HUES64 (cell line): ENCODE measurements at regions not wholly inside any gene's neighbourhood (a gene's known extent, or its start where the extent isn't known, plus 50 kb on each side); places are given as distances from the start of the nearest gene placed in this dataset.

Experiments
- H3K27ac ChIP-seq: 2 replicates; pipeline ENCODE4 v1.7.0; 2013; ENCODE audit warnings: low read depth, low read length, inconsistent platforms
- H3K27me3 ChIP-seq: 2 replicates; pipeline ENCODE4 v1.6.1; 2013; ENCODE audit warnings: mild to moderate bottlenecking, low read length; ENCODE audit not compliant: insufficient read depth
- H3K36me3 ChIP-seq: 2 replicates; pipeline ENCODE4 v1.6.1; 2013; ENCODE audit warnings: mild to moderate bottlenecking, low read length; ENCODE audit not compliant: insufficient read depth
- H3K4me1 ChIP-seq: 2 replicates; pipeline ENCODE4 v1.6.1; 2013; ENCODE audit warnings: mild to moderate bottlenecking, low read length, moderate library complexity; ENCODE audit not compliant: insufficient read depth
- H3K4me3 ChIP-seq: 2 replicates; pipeline ENCODE4 v1.5.1; 2013; ENCODE audit warnings: mild to moderate bottlenecking, low read length, moderate library complexity
- H3K9ac ChIP-seq: 2 replicates; pipeline ENCODE4 v1.6.1; 2013; ENCODE audit warnings: mild to moderate bottlenecking, low read depth, low read length
- H3K9me3 ChIP-seq: 2 replicates; pipeline ENCODE4 v1.6.1; 2013; ENCODE audit warnings: low read depth, low read length; ENCODE audit not compliant: insufficient read depth
- WGBS: fragments of 150-250, 120-280 bp; methylation state at CpG from one replicate; pipeline ENCODE4 v1.1.7; 2013; ENCODE audit warnings: missing lambda C conversion rate; 5-methylcytosine and 5-hydroxymethylcytosine counted together

DNA sequence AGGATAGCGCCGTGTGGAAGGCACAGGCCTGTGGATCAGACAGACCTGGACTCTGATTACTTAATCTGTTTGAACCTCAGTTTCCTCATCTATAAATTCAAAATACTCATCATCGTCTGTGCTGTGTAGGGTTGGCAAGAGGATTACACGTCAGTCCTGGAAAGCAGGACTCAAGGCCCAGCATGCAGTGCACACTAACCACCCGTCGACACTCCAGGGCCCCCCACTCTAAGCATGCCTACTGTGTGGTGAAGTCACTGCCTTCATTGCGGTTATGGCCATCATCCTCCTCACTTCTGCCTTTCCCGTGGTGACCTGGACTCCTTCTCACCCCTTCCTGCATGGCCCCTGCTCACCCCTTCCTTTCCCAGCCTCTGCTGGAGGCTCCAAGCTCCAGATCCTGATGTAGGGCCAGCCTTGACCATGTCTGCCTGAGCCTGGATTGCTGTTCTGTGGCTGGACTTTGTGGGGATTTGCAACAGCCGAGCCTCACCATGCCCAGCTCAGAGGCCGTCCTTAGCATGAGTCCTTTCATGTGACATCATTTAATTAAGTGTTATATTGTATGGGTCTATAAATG, 1158.0 kb downstream of the TBC1D22A start:
- Histone ChIP-seq H3K27ac (no peak overlapping the region), H3K9ac (no peak overlapping the region), H3K4me1 (no peaks in the 10 kb centered on the region), H3K36me3 (no peaks in the 10 kb centered on the region), H3K27me3 (no peaks in the 10 kb centered on the region), H3K9me3 (peaks cover 59% of the 10 kb centered on the region), H3K4me3 (no peak overlapping the region)
- WGBS = 86% methylated on average over 10 of the region's 10 CpGs

DNA sequence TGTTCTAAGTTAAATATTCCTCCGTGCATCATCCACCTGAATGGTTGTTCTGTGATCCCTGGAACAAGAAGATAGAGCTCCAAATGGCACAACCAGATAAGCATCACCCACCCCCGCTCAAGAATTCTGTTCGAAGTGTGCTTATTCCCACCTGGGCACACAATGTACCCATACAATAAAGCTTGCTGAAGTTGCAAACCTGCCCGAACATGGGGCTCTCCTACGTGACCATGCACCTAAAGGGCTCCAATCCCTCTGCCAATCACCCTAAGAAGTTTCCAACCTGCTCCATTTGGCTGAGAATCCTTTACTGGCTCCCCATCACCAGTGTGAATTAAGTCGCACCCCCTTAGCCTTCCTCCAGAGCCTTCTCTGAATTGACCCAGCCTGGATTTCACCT, 1157.4 kb downstream of the TBC1D22A start:
- Histone ChIP-seq H3K4me3 (no peak overlapping the region), H3K36me3 (no peaks in the 10 kb centered on the region), H3K4me1 (no peaks in the 10 kb centered on the region), H3K9me3 (peaks cover 59% of the 10 kb centered on the region), H3K27me3 (no peaks in the 10 kb centered on the region), H3K27ac (no peak overlapping the region), H3K9ac (no peak overlapping the region)
- WGBS = 89% methylated on average over 6 of the region's 6 CpGs

DNA sequence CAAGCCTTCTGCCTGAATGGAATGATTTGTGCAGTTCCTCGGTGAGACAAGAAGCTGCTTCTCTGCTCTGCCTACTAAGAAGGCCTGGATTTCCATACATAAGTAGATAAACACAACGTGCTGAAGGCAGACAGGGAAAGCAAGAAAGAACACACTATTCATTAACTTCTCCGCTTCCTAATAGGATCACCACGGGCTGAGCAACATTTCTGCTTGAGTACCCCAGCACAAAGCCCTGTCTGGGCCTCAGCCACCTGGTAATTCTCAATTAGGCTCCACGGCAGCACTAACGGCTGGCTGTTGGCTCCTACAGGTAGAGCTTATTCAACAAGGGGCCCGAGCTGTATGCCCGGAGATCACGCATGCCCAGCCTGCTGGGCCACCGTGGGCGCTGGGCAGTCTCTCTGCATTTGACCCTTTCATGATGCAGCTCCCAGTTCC, 1156.6 kb downstream of the TBC1D22A start:
- no peaks in the 10 kb centered on the region for H3K4me1 ChIP-seq
- 87% methylated on average over 11 of the region's 11 CpGs for WGBS

DNA sequence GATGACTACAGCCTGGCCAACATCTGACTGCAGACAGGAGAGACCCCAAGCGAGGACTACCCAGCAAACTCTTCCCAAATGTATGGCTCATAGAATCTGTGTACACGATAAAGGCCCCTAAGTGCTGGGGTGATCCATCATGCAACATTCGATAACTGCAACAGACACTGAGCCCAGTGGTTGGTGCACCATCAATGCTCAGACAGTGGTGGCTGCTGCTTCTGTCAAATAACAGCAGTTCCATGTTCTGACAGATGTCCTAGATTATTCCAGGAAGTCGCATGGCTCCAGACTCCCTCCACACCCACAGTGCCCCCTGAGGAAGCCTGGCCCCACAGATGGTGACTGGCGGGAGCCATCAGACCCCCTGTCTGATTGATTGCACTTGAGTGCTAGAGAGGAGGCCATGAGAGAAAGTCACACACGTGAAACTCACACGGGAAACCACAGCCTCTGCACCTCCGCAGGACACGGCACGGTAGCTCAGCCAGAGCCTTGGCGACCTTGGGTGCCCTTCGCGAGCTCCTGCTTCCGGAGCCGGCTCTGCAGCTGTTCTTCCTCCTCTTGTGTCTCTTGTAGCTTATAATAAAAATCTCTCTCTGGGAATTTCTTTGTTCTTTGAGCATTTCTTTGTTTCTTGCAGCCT, 1155.9 kb downstream of the TBC1D22A start:
- no peaks in the 10 kb centered on the region for H3K36me3 ChIP-seq
- 87% methylated on average over 15 of the region's 15 CpGs for WGBS
- H3K27me3 ChIP-seq = no peaks in the 10 kb centered on the region
- H3K9me3 ChIP-seq = peaks cover 57% of the 10 kb centered on the region
- H3K4me3 ChIP-seq = no peak overlapping the region
- no peak overlapping the region for H3K9ac ChIP-seq
- H3K4me1 ChIP-seq = no peaks in the 10 kb centered on the region
- no peak overlapping the region for H3K27ac ChIP-seq

More for the DNA sequence above, 1156.6 kb downstream of the TBC1D22A start:
- Histone ChIP-seq H3K4me3 (no peak overlapping the region), H3K9me3 (peaks cover 57% of the 10 kb centered on the region), H3K27me3 (no peaks in the 10 kb centered on the region), H3K27ac (no peak overlapping the region), H3K36me3 (no peaks in the 10 kb centered on the region), H3K9ac (no peak overlapping the region)

DNA sequence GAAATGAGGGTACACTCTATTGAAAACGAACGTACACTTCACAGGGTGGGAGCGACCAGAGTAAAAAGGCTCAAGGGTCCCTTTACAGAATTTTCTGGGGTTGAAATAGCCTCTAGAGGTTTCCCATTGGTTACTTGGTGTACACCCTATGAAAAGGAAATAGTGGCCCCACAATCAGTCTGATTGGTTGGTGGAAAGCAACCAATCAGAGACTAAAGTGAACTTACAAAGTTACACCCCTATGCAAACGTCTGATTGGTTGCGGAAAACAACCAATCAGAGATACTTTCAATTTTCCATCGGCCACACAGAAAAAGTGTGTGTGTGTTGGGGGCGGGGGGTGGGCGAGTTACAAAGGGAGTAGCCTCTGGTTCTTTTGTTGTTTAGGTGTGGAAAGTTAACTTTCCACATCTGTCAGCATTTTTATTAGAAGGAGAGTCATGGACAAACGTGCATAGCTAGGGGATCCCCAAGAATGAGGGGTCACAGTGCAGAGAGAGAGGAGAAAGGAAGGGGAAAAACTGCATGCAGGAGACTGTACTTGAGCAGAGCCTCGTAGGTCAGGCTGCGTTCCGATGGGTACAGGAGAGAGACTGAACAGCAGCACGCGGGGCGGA, 1152.1 kb downstream of the TBC1D22A start:
- H3K9ac ChIP-seq = no peak overlapping the region
- no peaks in the 10 kb centered on the region for H3K4me1 ChIP-seq
- no peaks in the 10 kb centered on the region for H3K27me3 ChIP-seq
- H3K27ac ChIP-seq = no peak overlapping the region
- H3K4me3 ChIP-seq = no peak overlapping the region
- no peaks in the 10 kb centered on the region for H3K36me3 ChIP-seq
- WGBS = 83% methylated on average over 13 of the region's 15 CpGs
- peaks cover 62% of the 10 kb centered on the region for H3K9me3 ChIP-seq

DNA sequence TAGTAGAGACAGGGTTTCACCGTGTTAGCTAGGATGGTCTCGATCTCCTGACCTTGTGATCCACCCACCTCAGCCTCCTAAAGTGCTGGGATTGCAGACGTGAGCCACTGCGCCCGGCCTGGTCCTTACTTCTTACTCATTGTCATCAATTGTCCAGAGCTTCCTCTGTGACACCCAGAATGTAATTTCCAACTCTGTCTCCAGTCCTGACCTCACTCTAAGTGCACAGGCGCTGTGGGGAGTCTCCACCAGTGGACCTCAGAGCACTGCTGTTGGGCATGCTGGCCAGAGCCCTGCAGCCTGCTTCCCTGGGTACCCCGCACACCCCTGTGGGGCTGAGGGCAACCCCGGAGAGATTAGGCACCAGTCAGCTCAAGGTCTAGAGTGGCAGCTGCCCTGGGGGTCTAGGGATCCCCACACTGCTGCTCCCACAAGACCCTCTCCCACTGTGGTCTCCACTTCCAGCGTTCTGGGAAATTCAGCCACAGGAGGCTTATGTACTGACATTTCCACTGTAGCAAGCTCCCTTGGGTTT, 1140.3 kb downstream of the TBC1D22A start:
- Histone ChIP-seq H3K27me3 (no peaks in the 10 kb centered on the region), H3K9ac (no peak overlapping the region), H3K4me1 (no peaks in the 10 kb centered on the region), H3K4me3 (no peak overlapping the region), H3K27ac (no peak overlapping the region), H3K9me3 (peaks cover 71% of the 10 kb centered on the region), H3K36me3 (no peaks in the 10 kb centered on the region)
- 84% methylated on average over 9 of the region's 9 CpGs for WGBS

DNA sequence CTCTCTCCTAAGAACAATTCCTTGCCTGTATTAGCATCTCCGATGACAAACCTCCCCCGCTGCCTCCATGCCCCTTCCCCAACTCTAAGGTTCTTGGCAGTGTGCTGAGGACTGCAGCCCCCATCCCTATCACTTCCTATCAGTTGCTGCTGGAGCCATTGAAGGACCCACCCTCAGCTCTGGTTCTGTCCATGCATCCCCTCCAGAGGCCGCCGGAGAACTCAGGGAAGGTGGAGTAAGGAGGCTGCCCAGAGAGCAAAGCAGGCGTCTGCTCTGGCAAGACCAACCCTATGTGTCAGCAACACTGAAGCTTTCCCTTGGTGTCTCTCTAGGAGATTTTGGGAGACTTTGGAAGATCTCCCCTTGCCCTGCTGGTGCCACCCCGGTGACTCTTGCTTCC, 1139.5 kb downstream of the TBC1D22A start:
- peaks cover 75% of the 10 kb centered on the region for H3K9me3 ChIP-seq
- WGBS = 91% methylated on average over 6 of the region's 6 CpGs
- H3K36me3 ChIP-seq = no peaks in the 10 kb centered on the region
- no peak overlapping the region for H3K9ac ChIP-seq
- H3K4me1 ChIP-seq = no peaks in the 10 kb centered on the region
- no peak overlapping the region for H3K4me3 ChIP-seq
- no peaks in the 10 kb centered on the region for H3K27me3 ChIP-seq
- H3K27ac ChIP-seq = no peak overlapping the region

DNA sequence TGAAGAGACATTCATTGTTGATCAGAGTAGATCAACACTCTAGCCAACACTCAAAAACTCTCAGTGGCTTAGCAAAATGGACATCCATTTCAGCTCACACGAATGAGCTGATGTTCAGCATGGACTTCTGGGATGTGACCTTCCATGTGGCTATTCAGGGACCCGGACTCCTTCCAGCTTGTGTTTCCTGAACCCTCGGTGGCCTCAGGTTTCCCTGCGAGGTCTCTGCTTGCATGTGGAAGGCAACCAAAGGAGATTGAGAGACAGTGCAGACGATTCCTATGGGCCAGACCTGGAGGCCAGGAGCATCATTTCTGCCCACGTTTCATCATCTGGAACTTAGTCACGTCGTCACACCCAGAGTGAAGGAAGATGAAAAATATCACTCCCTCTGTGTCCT, 1137.4 kb downstream of the TBC1D22A start:
- 85% methylated on average over 8 of the region's 8 CpGs for WGBS
- H3K9me3 ChIP-seq = peaks cover 71% of the 10 kb centered on the region

DNA sequence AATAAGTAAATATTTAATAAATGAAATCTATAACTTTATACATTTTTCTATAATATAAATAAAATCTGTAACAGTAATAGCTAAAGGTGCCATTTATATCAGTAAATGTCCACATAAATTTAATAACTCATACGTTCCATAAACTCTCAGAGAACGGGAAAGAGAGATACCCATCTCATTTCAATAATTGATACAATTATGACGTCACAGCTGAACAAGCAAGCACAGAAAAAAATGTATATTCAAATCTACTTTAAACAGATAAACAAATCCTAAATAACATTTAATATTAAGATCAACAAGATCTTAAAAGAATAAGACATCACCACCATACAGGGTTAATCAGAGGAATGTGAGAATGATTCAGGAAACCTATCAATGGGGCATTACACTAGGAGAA, 1136.5 kb downstream of the TBC1D22A start:
- Histone ChIP-seq H3K27me3 (no peaks in the 10 kb centered on the region), H3K9me3 (peaks cover 69% of the 10 kb centered on the region), H3K4me3 (no peak overlapping the region), H3K4me1 (no peaks in the 10 kb centered on the region), H3K9ac (no peak overlapping the region), H3K36me3 (no peaks in the 10 kb centered on the region), H3K27ac (no peak overlapping the region)
- WGBS = 93% methylated on average over 2 of the region's 3 CpGs

More for the DNA sequence above, 1137.4 kb downstream of the TBC1D22A start:
- Histone ChIP-seq H3K4me1 (no peaks in the 10 kb centered on the region), H3K27ac (no peak overlapping the region), H3K4me3 (no peak overlapping the region), H3K36me3 (no peaks in the 10 kb centered on the region), H3K9ac (no peak overlapping the region), H3K27me3 (no peaks in the 10 kb centered on the region)

DNA sequence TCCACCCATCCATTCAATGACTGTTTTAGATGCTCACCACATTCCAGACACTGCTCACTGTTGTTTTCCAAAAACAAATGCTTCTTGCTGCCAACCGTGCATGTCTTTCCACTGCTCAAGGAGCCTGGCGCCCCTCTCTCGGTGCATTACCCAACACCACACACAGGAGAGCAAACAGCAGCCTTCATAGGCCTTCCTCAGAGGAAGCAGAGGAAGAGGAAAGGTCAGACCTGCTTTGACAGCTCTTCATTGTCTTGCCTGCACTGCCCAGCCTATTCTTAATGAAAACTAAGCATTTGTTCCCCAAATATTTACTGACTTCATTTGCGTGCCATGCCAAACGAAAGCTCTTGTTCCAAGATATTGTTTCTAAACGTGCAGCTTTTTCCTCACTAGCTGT, 1129.2 kb downstream of the TBC1D22A start:
- Histone ChIP-seq H3K36me3 (no peaks in the 10 kb centered on the region), H3K4me1 (no peaks in the 10 kb centered on the region), H3K9ac (no peak overlapping the region), H3K27me3 (no peaks in the 10 kb centered on the region), H3K27ac (no peak overlapping the region), H3K4me3 (no peak overlapping the region), H3K9me3 (peaks cover 74% of the 10 kb centered on the region)
- 81% methylated on average over 6 of the region's 6 CpGs for WGBS

DNA sequence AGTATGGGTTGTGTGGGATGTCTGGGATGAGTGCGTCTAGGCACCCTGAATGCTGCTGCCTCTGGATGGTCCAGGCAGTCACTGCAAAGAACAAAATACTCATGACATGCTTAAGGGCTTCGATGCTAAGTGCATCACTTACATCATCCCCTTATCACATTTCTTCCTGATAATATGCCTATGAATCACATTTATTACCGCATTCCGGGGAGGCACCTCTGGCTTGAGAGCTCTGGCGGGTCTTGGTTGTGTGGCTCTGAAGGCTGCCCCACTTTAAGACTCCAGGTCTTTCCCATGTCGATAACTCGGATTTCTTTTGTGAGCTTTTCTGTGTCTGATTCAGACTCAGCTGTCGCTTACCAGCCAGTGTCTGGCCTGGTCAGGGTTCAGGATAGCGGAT, 1126.4 kb downstream of the TBC1D22A start:
- Histone ChIP-seq H3K4me1 (no peaks in the 10 kb centered on the region), H3K27ac (no peak overlapping the region), H3K36me3 (no peaks in the 10 kb centered on the region), H3K4me3 (no peak overlapping the region), H3K9ac (no peak overlapping the region), H3K27me3 (no peaks in the 10 kb centered on the region), H3K9me3 (peaks cover 83% of the 10 kb centered on the region)
- 92% methylated on average over 9 of the region's 9 CpGs for WGBS
